Activated CD4-positive, alpha-beta T cell treated with anti-CD3 and anti-CD28 coated beads for 48 hours (primary cell): ENCODE measurements at regions not wholly inside any gene's neighbourhood (a gene's known extent, or its start where the extent isn't known, plus 50 kb on each side); places are given as distances from the start of the nearest gene placed in this dataset.

ENCODE experiments used
- DNase-seq: peaks from one replicate; pipeline ENCODE4 v3.0.0-alpha.2; 2020

- DNase-seq = no peak
Observed at GRCh38 chr12:124487834-124488165, 79.6 kb downstream of the NCOR2 start.

GRCh38 chr12:124487066-124487833 lies 80.2 kb downstream of the NCOR2 start:
- DNase-seq = no peak

- no peak for DNase-seq
Observed at GRCh38 chr12:124486346-124486963, 81.0 kb downstream of the NCOR2 start.

- no peak for DNase-seq
Observed at GRCh38 chr12:124485371-124485770, 82.0 kb downstream of the NCOR2 start.

- DNase-seq = peak; percentile 54
Observed at GRCh38 chr12:124484526-124484953, 82.9 kb downstream of the NCOR2 start.

- peak; percentile 31 for DNase-seq
Observed at GRCh38 chr12:124484067-124484466, 83.3 kb downstream of the NCOR2 start.

- DNase-seq = no peak
Observed at GRCh38 chr12:124482901-124483799, 84.3 kb downstream of the NCOR2 start.

GRCh38 chr12:124482567-124482893 lies 84.9 kb downstream of the NCOR2 start:
- DNase-seq = no peak

- no peak for DNase-seq
Observed at GRCh38 chr12:124481772-124482566, 85.4 kb downstream of the NCOR2 start.

GRCh38 chr12:124481257-124481750 lies 86.1 kb downstream of the NCOR2 start:
- DNase-seq = no peak

- peak; percentile 63 for DNase-seq
Observed at GRCh38 chr12:124480469-124481256, 86.7 kb downstream of the NCOR2 start.

- no peak for DNase-seq
Observed at GRCh38 chr12:124479680-124480468, 87.5 kb downstream of the NCOR2 start.

GRCh38 chr12:124478985-124479645 lies 88.3 kb downstream of the NCOR2 start:
- no peak for DNase-seq

GRCh38 chr12:124478416-124478815 lies 89.0 kb downstream of the NCOR2 start:
- DNase-seq = no peak

- no peak for DNase-seq
Observed at GRCh38 chr12:124477107-124477915, 90.1 kb downstream of the NCOR2 start.

- DNase-seq = no peak
Observed at GRCh38 chr12:124476011-124476400, 91.4 kb downstream of the NCOR2 start.

- DNase-seq = no peak
Observed at GRCh38 chr12:124475295-124476010, 92.0 kb downstream of the NCOR2 start.

GRCh38 chr12:124474709-124475108 lies 92.7 kb downstream of the NCOR2 start:
- no peak for DNase-seq
